SK-N-SH (cell line): ENCODE measurements at regions not wholly inside any gene's neighbourhood (a gene's known extent, or its start where the extent isn't known, plus 50 kb on each side); places are given as distances from the start of the nearest gene placed in this dataset.

Experiments
- CTCF ChIA-PET: fragments of 300-600, 350-600 bp; formaldehyde crosslinking; extraction: SDS; loops from one replicate; lab custom pipeline; 2021; lab: Yijun Ruan, JAX
- POLR2A ChIA-PET: fragments of 350-600 bp; sonication (Branson Sonifier 250); formaldehyde crosslinking; extraction: SDS; loops from one replicate; lab custom pipeline; 2020; ENCODE audit warnings: antibody characterized with exemption, inconsistent platforms; lab: Yijun Ruan, JAX
- DNase-seq: peaks from one replicate; pipeline ENCODE4 v3.0.0; 2012
- H2AFZ ChIP-seq: fragments of 200-600 bp; sonication (generic); 2 replicates; pipeline ENCODE4 v1.8.1; 2016; ENCODE audit warnings: antibody characterized with exemption, mild to moderate bottlenecking, low read depth
- H3F3A ChIP-seq: fragments of 200-600 bp; sonication (generic); replicated peaks from 2 replicates; pipeline ENCODE3; 2016; ENCODE audit warnings: antibody characterized with exemption, mild to moderate bottlenecking; ENCODE audit not compliant: insufficient read depth
- H3K27ac ChIP-seq, 2 experiments: fragments of 200-500 bp in 1 of 2; fragments of 200-600 bp in 1 of 2; sonication (Bioruptor generic) in 1 of 2; sonication (generic), shearing (Covaris generic) in 1 of 2; 2 replicates each; pipeline versions ENCODE4 v1.5.1 to v1.6.1; 2014 to 2016; ENCODE audit warnings: low read depth in 2 of 2, inconsistent platforms in 1 of 2, low read length in 1 of 2, mild to moderate bottlenecking in 1 of 2, mixed read lengths in 1 of 2
- H3K27me3 ChIP-seq: fragments of 200-600 bp; sonication (generic), shearing (Covaris generic); 2 replicates; pipeline ENCODE4 v1.6.1; 2016; ENCODE audit warnings: mixed run types; ENCODE audit not compliant: insufficient read depth
- H3K36me3 ChIP-seq, 2 experiments: fragments of 200-500 bp in 1 of 2; fragments of 200-600 bp in 1 of 2; sonication (Bioruptor generic) in 1 of 2; sonication (generic) in 1 of 2; replicated peaks in 1 of 2; 2 replicates each; pipeline versions ENCODE3 to v1.5.1; 2014 to 2016; ENCODE audit warnings: low read length in 1 of 2, mild to moderate bottlenecking in 1 of 2; ENCODE audit not compliant: insufficient read depth in 2 of 2, control insufficient read depth in 1 of 2
- H3K4me1 ChIP-seq, 2 experiments: fragments of 200-500 bp in 1 of 2; fragments of 200-600 bp in 1 of 2; sonication (Bioruptor generic) in 1 of 2; sonication (generic), shearing (Covaris generic) in 1 of 2; 2 replicates each; pipeline versions ENCODE4 v1.5.1 to v1.6.1; 2014 to 2016; ENCODE audit warnings: low read depth in 1 of 2, low read length in 1 of 2, mixed run types in 1 of 2; ENCODE audit not compliant: insufficient read depth in 2 of 2, control insufficient read depth in 1 of 2
- H3K4me2 ChIP-seq: fragments of 200-600 bp; sonication (generic), shearing (Covaris generic); 2 replicates; pipeline ENCODE4 v1.6.1; 2017; ENCODE audit warnings: mixed run types
- H3K4me3 ChIP-seq, 2 experiments: fragments of 200-500 bp in 1 of 2; fragments of 200-600 bp in 1 of 2; sonication (Bioruptor generic) in 1 of 2; sonication (generic), shearing (Covaris generic) in 1 of 2; 2 replicates each; pipeline versions ENCODE4 v1.5.1 to v1.8.1; 2014 to 2016; ENCODE audit warnings: low read depth in 2 of 2, inconsistent platforms in 1 of 2, low read length in 1 of 2, mild to moderate bottlenecking in 1 of 2, mixed read lengths in 1 of 2, moderate library complexity in 1 of 2
- H3K79me2 ChIP-seq: fragments of 200-600 bp; sonication (generic); 2 replicates; pipeline ENCODE4 v1.8.1; 2017; ENCODE audit warnings: mild to moderate bottlenecking; ENCODE audit not compliant: insufficient read depth
- H3K9ac ChIP-seq: fragments of 200-600 bp; sonication (generic); 2 replicates; pipeline ENCODE4 v1.6.1; 2017; ENCODE audit warnings: mixed run types
- H3K9me2 ChIP-seq: fragments of 200-600 bp; sonication (generic); 2 replicates; pipeline ENCODE4 v1.6.1; 2017; ENCODE audit warnings: mixed run types
- H3K9me3 ChIP-seq: fragments of 200-600 bp; sonication (generic); 2 replicates; pipeline ENCODE4 v1.6.1; 2017; ENCODE audit warnings: mixed run types, mild to moderate bottlenecking, moderate library complexity
- H4K20me1 ChIP-seq: fragments of 200-600 bp; sonication (generic); 2 replicates; pipeline ENCODE4 v1.6.1; 2017; ENCODE audit warnings: mild to moderate bottlenecking, mixed run types; ENCODE audit not compliant: insufficient read depth
- CTCF ChIP-seq: fragments of 200-600 bp; sonication (generic); IDR thresholded peaks from 2 replicates; pipeline ENCODE4 v1.6.1; 2017; ENCODE audit warnings: antibody characterized with exemption, mild to moderate bottlenecking, moderate library complexity
- ELF1 ChIP-seq: IDR thresholded peaks from 2 replicates; pipeline ENCODE4 v1.4.0; 2012
- EP300 ChIP-seq, 2 experiments: IDR thresholded peaks; 2 replicates each; pipeline versions ENCODE4 v1.4.0 to v1.6.1; 2012; ENCODE audit warnings: borderline replicate concordance in 1 of 2, low read depth in 1 of 2, low read length in 1 of 2
- FOXM1 ChIP-seq: IDR thresholded peaks from 2 replicates; pipeline ENCODE4 v1.4.0; 2012; ENCODE audit warnings: low read depth, mild to moderate bottlenecking
- GABPA ChIP-seq: IDR thresholded peaks from 2 replicates; pipeline ENCODE4 v1.4.0; 2012; ENCODE audit warnings: low read depth, mild to moderate bottlenecking
- GATA2 ChIP-seq: sonication (generic); formaldehyde crosslinking; IDR thresholded peaks from 2 replicates; pipeline ENCODE4 v1.5.0; 2020; ENCODE audit warnings: mild to moderate bottlenecking, missing genetic modification reagents
- JUND ChIP-seq: IDR thresholded peaks from 2 replicates; pipeline ENCODE4 v1.4.0; 2012
- MAX ChIP-seq: IDR thresholded peaks from 2 replicates; pipeline ENCODE4 v1.4.0; 2012; ENCODE audit warnings: low read depth
- MEF2A ChIP-seq: IDR thresholded peaks from 2 replicates; pipeline ENCODE4 v1.4.0; 2012; ENCODE audit warnings: low read depth, borderline replicate concordance
- NFIC ChIP-seq: IDR thresholded peaks from 2 replicates; pipeline ENCODE4 v1.4.0; 2012; ENCODE audit warnings: borderline replicate concordance
- NRF1 ChIP-seq: IDR thresholded peaks from 2 replicates; pipeline ENCODE4 v1.6.1; 2012; ENCODE audit warnings: low read depth, mild to moderate bottlenecking, low read length
- PBX3 ChIP-seq: IDR thresholded peaks from 2 replicates; pipeline ENCODE4; 2012
- POLR2AphosphoS5 ChIP-seq: IDR thresholded peaks from 2 replicates; pipeline ENCODE4 v1.6.1; 2012; ENCODE audit warnings: low read depth, low read length
- RCOR1 ChIP-seq: fragments of 150-350 bp; IDR thresholded peaks from 2 replicates; pipeline ENCODE4 v1.6.1; 2017; ENCODE audit warnings: antibody characterized with exemption, low read length
- REST ChIP-seq: IDR thresholded peaks from 2 replicates; pipeline ENCODE4 v1.6.1; 2012; ENCODE audit warnings: mild to moderate bottlenecking, low read depth, low read length, moderate library complexity
- RXRA ChIP-seq: IDR thresholded peaks from 2 replicates; pipeline ENCODE4 v1.4.0; 2012; ENCODE audit warnings: low read depth, mild to moderate bottlenecking, borderline replicate concordance
- SMC3 ChIP-seq: IDR thresholded peaks from 2 replicates; pipeline ENCODE4 v1.6.1; 2012; ENCODE audit warnings: low read depth, low read length, improper control_type of control experiment
- TAF1 ChIP-seq: IDR thresholded peaks from 2 replicates; pipeline ENCODE4 v1.6.1; 2012; ENCODE audit warnings: low read depth, mild to moderate bottlenecking, low read length, moderate library complexity, borderline replicate concordance
- USF2 ChIP-seq: fragments of 150-350 bp; IDR thresholded peaks from 2 replicates; pipeline ENCODE4 v1.6.1; 2017; ENCODE audit warnings: antibody characterized with exemption, low read length, low read depth, borderline replicate concordance
- YY1 ChIP-seq: IDR thresholded peaks from 2 replicates; pipeline ENCODE4 v1.4.0; 2012; ENCODE audit warnings: low read depth, mild to moderate bottlenecking
- WGBS: methylation state at CpG from one replicate; pipeline ENCODE4 v1.1.6; 2017; ENCODE audit warnings: low lambda C conversion rate; 5-methylcytosine and 5-hydroxymethylcytosine counted together

- WGBS = 0% methylated on average over 1 of the region's 2 CpGs
- Histone ChIP-seq H3K4me3 (no peak overlapping the region), H3K9me2 (no peaks in the 10 kb centered on the region), H2AFZ (no peak overlapping the region), H3K9ac (no peak overlapping the region), H4K20me1 (no peaks in the 10 kb centered on the region), H3F3A (no peaks in the 10 kb centered on the region), H3K27ac (no peak overlapping the region), H3K4me1 (no peaks in the 10 kb centered on the region), H3K79me2 (no peaks in the 10 kb centered on the region), H3K36me3 (no peaks in the 10 kb centered on the region), H3K4me2 (no peak overlapping the region), H3K9me3 (no peaks in the 10 kb centered on the region), H3K27me3 (no peaks in the 10 kb centered on the region)
- TF ChIP-seq PBX3 (no peak), MAX (no peak), RCOR1 (no peak), TAF1 (no peak), SMC3 (no peak), GABPA (no peak), ELF1 (no peak), GATA2 (CRISPR knock-in tag) (no peak), MEF2A (no peak), JUND (no peak), RXRA (no peak), USF2 (no peak), YY1 (no peak), NRF1 (no peak), POLR2AphosphoS5 (no peak), CTCF (no peak), REST (no peak), FOXM1 (no peak), NFIC (no peak), EP300 (IDR thresholded peaks at IDR 0.05; ENCODE audit: borderline replicate concordance in 1 of 2, low read depth in 1 of 2, low read length in 1 of 2) (no peak)
- ChIA-PET POLR2A (no interaction called here), CTCF (no interaction called here)
- DNase-seq = no peak
These were observed 390.2 kb downstream of the NR2F2 start for GRCh38 chr15:96720656-96721055.
